ENCODE measurements at regions not wholly inside any gene's neighbourhood (a gene's known extent, or its start where the extent isn't known, plus 50 kb on each side); places are given as distances from the start of the nearest gene placed in this dataset.

GRCh38 chr5:130715541-130715940 lies 449.5 kb downstream of the HINT1 start (continued):
- TF ChIP-seq ZSCAN18 (CRISPR knock-in tag; IDR thresholded peaks at IDR 0.05) (no peak), ZBTB43 (CRISPR knock-in tag; IDR thresholded peaks at IDR 0.05) (no peak), ZBTB21 (CRISPR knock-in tag; IDR thresholded peaks at IDR 0.05; ENCODE audit: borderline replicate concordance) (no peak), ZNF263 (CRISPR knock-in tag; IDR thresholded peaks at IDR 0.05; ENCODE audit: low read depth) (no peak), FOXJ3 (CRISPR knock-in tag; IDR thresholded peaks at IDR 0.05; ENCODE audit: borderline replicate concordance) (no peak), GTF2I (CRISPR knock-in tag; conservative IDR thresholded peaks at IDR 0.05) (no peak), ZNF671 (CRISPR knock-in tag; IDR thresholded peaks at IDR 0.05) (no peak), OVOL2 (CRISPR knock-in tag; IDR thresholded peaks at IDR 0.05; ENCODE audit: borderline replicate concordance) (no peak), ARID4B (CRISPR knock-in tag; IDR thresholded peaks at IDR 0.05; ENCODE audit: borderline replicate concordance) (no peak)

GRCh38 chr5:130714200-130714599 lies 450.9 kb downstream of the HINT1 start:
- POLR2A ChIA-PET = no interaction called here
- Mint-ChIP-seq H3K27me3 (ENCODE audit: low read depth) (no peaks in the 10 kb centered on the region), H3K9me3 (no peaks in the 10 kb centered on the region), H3K4me3 (no peak overlapping the region), H3K36me3 (no peaks in the 10 kb centered on the region), H3K4me1 (peaks cover 22% of the 10 kb centered on the region), H3K27ac (no peak overlapping the region)
- DNase-seq (ENCODE audit: low spot score) = no peak
- no peak for ATAC-seq
- CTCF ChIA-PET = no interaction called here
- TF ChIP-seq ZNF138 (CRISPR knock-in tag; conservative IDR thresholded peaks at IDR 0.05) (no peak), ZNF671 (CRISPR knock-in tag; IDR thresholded peaks at IDR 0.05) (no peak), SMAD3 (CRISPR knock-in tag; IDR thresholded peaks at IDR 0.05; ENCODE audit: borderline replicate concordance) (no peak)

- ATAC-seq (no peak), DNase-seq (ENCODE audit: low spot score) (no peak)
- Mint-ChIP-seq H3K4me1 (peaks cover 32% of the 10 kb centered on the region), H3K27ac (no peak overlapping the region), H3K27me3 (ENCODE audit: low read depth) (no peaks in the 10 kb centered on the region), H3K36me3 (no peaks in the 10 kb centered on the region), H3K9me3 (no peaks in the 10 kb centered on the region), H3K4me3 (no peak overlapping the region)
- TF ChIP-seq CREB1 (CRISPR knock-in tag; IDR thresholded peaks at IDR 0.05) (no peak), USF1 (CRISPR knock-in tag; IDR thresholded peaks at IDR 0.05) (no peak), GRHL2 (CRISPR knock-in tag; IDR thresholded peaks at IDR 0.05; ENCODE audit: insufficient replicate concordance, severe bottlenecking) (no peak), ZNF281 (CRISPR knock-in tag; IDR thresholded peaks at IDR 0.05) (no peak), CTCF (IDR thresholded peaks at IDR 0.05) (no peak), SMAD3 (CRISPR knock-in tag; IDR thresholded peaks at IDR 0.05; ENCODE audit: borderline replicate concordance) (no peak), GABPB1 (CRISPR knock-in tag; IDR thresholded peaks at IDR 0.05) (no peak)
- ChIA-PET POLR2A (no interaction called here), CTCF (no interaction called here)
These were observed 452.7 kb downstream of the HINT1 start for GRCh38 chr5:130712324-130712723.
